CD4-positive, alpha-beta memory T cell (primary cell): ENCODE measurements at regions not wholly inside any gene's neighbourhood (a gene's known extent, or its start where the extent isn't known, plus 50 kb on each side); places are given as distances from the start of the nearest gene placed in this dataset.

Source experiments
- CTCF ChIA-PET: fragments of 350-600 bp; sonication (Branson Sonifier 250); formaldehyde crosslinking; loops from one replicate; lab custom pipeline; 2021; ENCODE audit warnings: inconsistent platforms; ENCODE audit not compliant: partially characterized antibody; lab: Charles Lee
- POLR2A ChIA-PET: fragments of 350-600 bp; sonication (Branson Sonifier 250); formaldehyde crosslinking; loops from one replicate; lab custom pipeline; 2021; ENCODE audit not compliant: partially characterized antibody; lab: Charles Lee
- DNase-seq, 5 donors: peaks; one replicate each; pipeline versions ENCODE4 v3.0.0 to v3.0.0-alpha.2; 2020 to 2022; ENCODE audit warnings: mixed read lengths in 1 of 5
- H3K27ac ChIP-seq: one replicate; pipeline ENCODE4 v1.7.0; 2013; ENCODE audit warnings: low read depth, low read length
- H3K27me3 ChIP-seq: 2 replicates; pipeline ENCODE4 v1.7.0; 2013; ENCODE audit warnings: mild to moderate bottlenecking, low read length, moderate library complexity; ENCODE audit not compliant: insufficient read depth
- H3K36me3 ChIP-seq: 2 replicates; pipeline ENCODE4 v1.7.0; 2013; ENCODE audit warnings: mild to moderate bottlenecking, low read length, moderate library complexity; ENCODE audit not compliant: insufficient read depth
- H3K4me1 ChIP-seq: 2 replicates; pipeline ENCODE4 v1.7.0; 2013; ENCODE audit warnings: mild to moderate bottlenecking, low read length, moderate library complexity; ENCODE audit not compliant: insufficient read depth
- H3K4me3 ChIP-seq, 2 donors: one replicate each; pipeline ENCODE4 v1.7.0; 2013; ENCODE audit warnings: low read length in 2 of 2, mild to moderate bottlenecking in 1 of 2
- H3K9me3 ChIP-seq, 2 donors: one replicate each; pipeline ENCODE4 v1.7.0; 2013; ENCODE audit warnings: low read length in 2 of 2, control low read depth in 1 of 2; ENCODE audit not compliant: control insufficient read depth in 1 of 2
- H3K27ac Mint-ChIP-seq, 7 donors: one replicate each; pipeline ENCODE4 v1.8.0; 2020 to 2021; ENCODE audit warnings: mixed read lengths in 7 of 7, mild to moderate bottlenecking in 6 of 7, inconsistent platforms in 3 of 7, moderate library complexity in 3 of 7
- H3K27me3 Mint-ChIP-seq, 2 donors: one replicate each; pipeline ENCODE4 v1.8.0; 2020 to 2021; ENCODE audit warnings: mixed read lengths in 2 of 2
- H3K36me3 Mint-ChIP-seq, 2 donors: one replicate each; pipeline ENCODE4 v1.8.0; 2020 to 2021; ENCODE audit warnings: mixed read lengths in 2 of 2, inconsistent platforms in 1 of 2, mild to moderate bottlenecking in 1 of 2
- H3K4me1 Mint-ChIP-seq, 4 donors: one replicate each; pipeline ENCODE4 v1.8.0; 2020 to 2021; ENCODE audit warnings: mixed read lengths in 4 of 4, mild to moderate bottlenecking in 1 of 4
- H3K4me3 Mint-ChIP-seq, 8 donors: one replicate each; pipeline ENCODE4 v1.8.0; 2020 to 2021; ENCODE audit warnings: mixed read lengths in 8 of 8, mild to moderate bottlenecking in 7 of 8, moderate library complexity in 6 of 8, inconsistent platforms in 3 of 8
- H3K9me3 Mint-ChIP-seq, 8 donors: one replicate each; pipeline ENCODE4 v1.8.0; 2020 to 2021; ENCODE audit warnings: mixed read lengths in 8 of 8, mild to moderate bottlenecking in 5 of 8, inconsistent platforms in 3 of 8, moderate library complexity in 1 of 8
- intact Hi-C: fragments of 100-400 bp; cut with micrococcal nuclease; formaldehyde crosslinking; loops from one replicate; pipeline ENCODE4 v1.15.1; 2023

GRCh38 chr19:23855676-23856075 lies 59.0 kb upstream of the ZNF726 start:
- ChIA-PET CTCF (no interaction called here), POLR2A (no interaction called here)
- Histone ChIP-seq H3K27ac (no peak overlapping the region), H3K4me1 (no peaks in the 10 kb centered on the region), H3K9me3 (no peaks in the 10 kb centered on the region), H3K27me3 (no peaks in the 10 kb centered on the region), H3K36me3 (no peaks in the 10 kb centered on the region), H3K4me3 (no peak overlapping the region)
- Mint-ChIP-seq H3K4me1 (no peaks in the 10 kb centered on the region), H3K9me3 (peaks cover 11 to 80% (median 52%) of the 10 kb centered on the region in 8 donors), H3K4me3 (no peak overlapping the region), H3K27ac (no peak overlapping the region), H3K36me3 (peaks cover 11 to 15% of the 10 kb centered on the region in 2 donors), H3K27me3 (no peaks in the 10 kb centered on the region)
- no peak for DNase-seq
- intact Hi-C loops = no loop called here

DNA sequence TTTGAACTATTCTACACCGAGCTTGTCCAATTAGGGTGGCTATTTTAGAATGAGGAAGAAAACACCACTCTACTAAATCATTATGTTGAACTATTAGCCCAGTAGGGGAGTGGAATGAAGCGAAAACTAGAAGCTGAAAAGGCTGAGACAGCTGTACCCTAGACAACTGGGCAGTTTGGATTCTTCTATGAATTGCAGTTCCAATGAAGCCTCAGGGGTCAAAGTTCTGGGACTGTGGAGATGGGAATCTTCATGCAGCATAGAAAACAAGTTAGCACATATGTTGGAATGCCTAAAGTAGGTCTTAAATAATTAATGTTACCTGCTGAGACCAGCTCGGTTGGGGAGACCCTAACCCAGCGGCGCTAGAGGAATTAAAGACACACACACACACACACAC lies 62.7 kb upstream of the ZNF726 start:
- H3K36me3 ChIP-seq = no peaks in the 10 kb centered on the region
- POLR2A ChIA-PET = no interaction called here
- H3K9me3 Mint-ChIP-seq = peaks cover 11 to 98% (median 77%) of the 10 kb centered on the region in 8 donors

DNA sequence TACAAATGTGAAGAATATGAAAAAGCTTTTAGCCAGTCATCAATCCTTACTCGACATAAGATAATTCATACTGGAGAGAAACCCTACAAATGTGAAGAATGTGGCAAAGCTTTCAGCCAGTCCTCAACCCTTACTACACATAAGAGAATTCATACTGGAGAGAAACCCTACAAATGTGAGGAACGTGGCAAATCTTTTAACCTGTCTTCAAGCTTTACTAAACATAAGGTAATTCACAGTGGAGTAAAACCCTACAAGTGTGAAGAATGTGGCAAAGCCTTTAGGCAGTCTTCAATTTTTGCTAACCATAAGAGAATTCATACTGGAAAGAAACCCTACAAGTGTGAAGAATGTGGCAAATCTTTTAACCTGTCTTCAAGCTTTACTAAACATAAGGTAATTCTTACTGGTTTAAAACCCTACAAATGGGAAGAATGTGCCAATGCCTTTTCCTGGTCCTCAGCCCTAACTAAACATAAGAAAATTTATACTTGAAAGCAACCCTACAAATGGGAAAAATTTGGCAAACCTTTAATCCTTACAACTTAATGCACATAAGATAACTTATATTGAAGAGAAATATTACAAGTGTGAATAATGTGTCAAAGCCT lies 74.1 kb upstream of the ZNF681 start:
- no peak overlapping the region for H3K4me3 ChIP-seq
- Mint-ChIP-seq H3K36me3 (peaks cover 15 to 23% of the 10 kb centered on the region in 2 donors), H3K27me3 (no peaks in the 10 kb centered on the region), H3K4me3 (no peak overlapping the region), H3K27ac (no peak overlapping the region), H3K4me1 (no peaks in the 10 kb centered on the region), H3K9me3 (peaks cover 6 to 87% (median 73%) of the 10 kb centered on the region in 8 donors)
- H3K9me3 ChIP-seq = peaks cover 0 to 33% of the 10 kb centered on the region in 2 donors
- no peaks in the 10 kb centered on the region for H3K4me1 ChIP-seq
- ChIA-PET CTCF (no interaction called here), POLR2A (no interaction called here)
- no peak for DNase-seq
- no peak overlapping the region for H3K27ac ChIP-seq
- no peaks in the 10 kb centered on the region for H3K36me3 ChIP-seq
- intact Hi-C loops = no loop called here
- no peaks in the 10 kb centered on the region for H3K27me3 ChIP-seq

More for the DNA sequence above, 62.7 kb upstream of the ZNF726 start:
- CTCF ChIA-PET = no interaction called here
- no peak overlapping the region for H3K27ac ChIP-seq
- no peak for DNase-seq
- peak overlapping the region in 1 of 8 donors; percentile 6 for H3K4me3 Mint-ChIP-seq
- intact Hi-C loops = no loop called here
- H3K4me1 ChIP-seq = no peaks in the 10 kb centered on the region
- no peaks in the 10 kb centered on the region for H3K27me3 Mint-ChIP-seq
- no peaks in the 10 kb centered on the region for H3K4me1 Mint-ChIP-seq
- no peak overlapping the region for H3K27ac Mint-ChIP-seq
- H3K9me3 ChIP-seq = no peaks in the 10 kb centered on the region
- H3K27me3 ChIP-seq = no peaks in the 10 kb centered on the region
- peaks cover 11 to 25% of the 10 kb centered on the region in 2 donors for H3K36me3 Mint-ChIP-seq
- H3K4me3 ChIP-seq = no peak overlapping the region

DNA sequence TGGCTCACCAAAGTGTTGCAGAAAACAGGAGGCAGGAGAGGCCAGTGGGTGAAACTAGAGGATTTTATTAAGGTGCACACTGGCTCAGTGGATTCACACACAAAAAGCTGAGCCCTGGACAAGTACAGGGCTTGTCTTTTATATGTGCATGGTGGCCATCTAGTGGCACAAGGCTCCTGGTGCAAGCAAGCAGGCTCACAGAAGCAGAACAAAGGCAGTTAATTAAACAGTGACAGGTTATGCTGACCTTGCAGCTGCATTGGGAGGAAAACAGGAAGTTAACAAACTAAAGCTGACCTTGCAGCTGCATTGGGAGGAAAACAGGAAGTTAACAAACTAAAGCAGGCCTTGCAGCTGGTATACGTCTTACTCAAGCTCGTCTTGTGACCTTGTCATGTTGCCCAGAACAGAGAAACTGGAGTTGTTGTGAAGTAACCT lies 65.3 kb upstream of the ZNF681 start:
- Histone ChIP-seq H3K27ac (no peak overlapping the region), H3K4me1 (no peaks in the 10 kb centered on the region), H3K36me3 (no peaks in the 10 kb centered on the region), H3K27me3 (no peaks in the 10 kb centered on the region), H3K4me3 (no peak overlapping the region), H3K9me3 (peaks cover 9 to 21% of the 10 kb centered on the region in 2 donors)
- Mint-ChIP-seq H3K4me3 (peak overlapping the region in 2 of 8 donors; percentile 20 to 41), H3K4me1 (peaks cover 0 to 4% (median 0%) of the 10 kb centered on the region in 4 donors), H3K36me3 (peaks cover 8 to 19% of the 10 kb centered on the region in 2 donors), H3K27me3 (no peaks in the 10 kb centered on the region), H3K9me3 (peaks cover 0 to 61% (median 44%) of the 10 kb centered on the region in 8 donors), H3K27ac (peak overlapping the region in 1 of 7 donors; percentile 46)
- CTCF ChIA-PET = interaction anchor here (0.9 kb wide), 1 partner anchor 9 kb away, joined by 3 read pairs; no protein-coding TSS in a partner anchor
- POLR2A ChIA-PET = no interaction called here
- peak in 2 of 5 donors; percentile 20 to 26 for DNase-seq
- intact Hi-C loops = no loop called here

DNA sequence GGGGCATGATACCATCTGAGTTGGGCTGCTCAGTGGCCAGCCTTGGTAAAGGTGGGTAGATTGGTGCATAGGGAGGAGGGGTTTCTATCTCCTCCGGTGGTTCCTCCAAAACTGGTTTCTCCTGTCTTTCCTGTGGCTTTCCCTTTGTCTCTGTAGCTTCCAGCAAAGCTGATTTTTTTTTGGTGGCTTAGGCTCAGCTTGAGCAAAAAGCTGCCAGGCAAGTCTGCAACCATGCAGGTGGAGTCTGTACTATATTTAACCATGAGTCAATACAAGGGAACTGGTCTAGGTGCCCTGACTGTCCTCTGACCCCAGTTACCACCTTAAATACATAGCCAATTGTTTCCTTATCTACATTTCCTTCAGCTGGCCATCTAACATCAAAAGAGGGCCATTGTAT lies 64.0 kb upstream of the ZNF681 start:
- Mint-ChIP-seq H3K9me3 (peaks cover 0 to 54% (median 40%) of the 10 kb centered on the region in 8 donors), H3K4me1 (peaks cover 0 to 5% (median under 1%) of the 10 kb centered on the region in 4 donors), H3K4me3 (no peak overlapping the region), H3K27me3 (no peaks in the 10 kb centered on the region), H3K36me3 (peaks cover 8 to 19% of the 10 kb centered on the region in 2 donors), H3K27ac (no peak overlapping the region)
- H3K27ac ChIP-seq = no peak overlapping the region
- intact Hi-C loops = no loop called here
- ChIA-PET POLR2A (no interaction called here), CTCF (no interaction called here)
- H3K4me1 ChIP-seq = no peaks in the 10 kb centered on the region
- no peak for DNase-seq
- H3K27me3 ChIP-seq = no peaks in the 10 kb centered on the region
- no peaks in the 10 kb centered on the region for H3K36me3 ChIP-seq
- H3K4me3 ChIP-seq = no peak overlapping the region
- peaks cover 9 to 21% of the 10 kb centered on the region in 2 donors for H3K9me3 ChIP-seq

DNA sequence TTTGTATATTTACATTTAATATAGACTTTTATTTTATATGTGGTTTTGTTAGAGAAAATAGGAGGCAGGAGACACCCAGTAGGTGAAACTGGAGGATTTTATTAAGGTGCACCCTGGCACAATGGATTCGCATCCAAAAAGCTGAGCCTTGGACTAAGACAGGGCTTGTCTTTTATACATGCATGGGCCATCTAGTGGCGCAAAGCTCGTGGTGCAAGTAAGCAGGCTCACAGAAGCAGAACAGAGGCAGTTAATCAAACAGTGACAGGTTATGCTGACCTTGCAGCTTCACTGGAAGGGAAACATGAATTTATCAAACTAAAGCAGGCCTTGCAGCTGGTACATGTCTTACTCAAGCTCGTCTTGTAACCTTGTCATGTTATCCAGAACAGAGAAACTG lies 58.8 kb upstream of the ZNF681 start:
- peak in 4 of 5 donors; percentile 17 to 37 (median 31) for DNase-seq
- Histone ChIP-seq H3K4me3 (no peak overlapping the region), H3K9me3 (no peaks in the 10 kb centered on the region), H3K27me3 (no peaks in the 10 kb centered on the region), H3K36me3 (no peaks in the 10 kb centered on the region), H3K27ac (no peak overlapping the region), H3K4me1 (no peaks in the 10 kb centered on the region)
- CTCF ChIA-PET = interaction anchor here (0.6 to 1.6 kb wide), 12 partner anchors 17 to 311 kb away, joined by 3 to 7 read pairs (median 3); partner anchors contain the start of genes ZNF675 and ZNF681
- H3K9me3 Mint-ChIP-seq = peaks cover 0 to 24% (median 12%) of the 10 kb centered on the region in 8 donors
- no peaks in the 10 kb centered on the region for H3K27me3 Mint-ChIP-seq
- H3K27ac Mint-ChIP-seq = peak overlapping the region in 2 of 7 donors; percentile 1 to 51
- intact Hi-C loops = loop anchor here (1.0 kb wide), 1 partner anchor 54 kb away; a partner anchor contains a TSS
- peaks cover 5 to 7% of the 10 kb centered on the region in 2 donors for H3K36me3 Mint-ChIP-seq
- no peak overlapping the region for H3K4me3 Mint-ChIP-seq
- H3K4me1 Mint-ChIP-seq = peaks cover 0 to 3% (median 1%) of the 10 kb centered on the region in 4 donors
- POLR2A ChIA-PET = interaction anchor here (0.8 to 1.3 kb wide), 5 partner anchors 18 to 422 kb away, joined by 3 to 9 read pairs (median 4); partner anchors contain the start of genes ZNF681 and ZNF91

DNA sequence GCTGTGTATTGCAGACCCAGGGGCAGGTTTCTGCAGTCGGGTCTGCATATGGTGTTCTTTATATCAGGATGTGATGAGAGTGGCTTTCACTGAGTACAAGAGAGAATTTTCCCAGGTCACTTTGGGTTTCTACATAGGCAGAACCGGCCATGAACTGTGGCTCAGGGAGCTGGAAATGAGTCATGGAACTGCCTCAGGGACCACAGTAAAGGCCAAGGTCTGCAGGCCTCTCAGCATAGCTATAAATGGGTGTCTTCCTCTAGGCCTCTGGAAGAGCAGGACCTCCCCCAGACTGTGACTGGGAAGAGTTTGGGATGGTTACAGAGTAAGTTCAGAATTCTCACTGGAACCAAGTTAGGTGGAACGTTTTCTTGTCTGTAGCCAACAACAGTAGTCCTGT lies 51.8 kb upstream of the ZNF681 start:
- no peak for DNase-seq
- no peaks in the 10 kb centered on the region for H3K36me3 ChIP-seq
- H3K36me3 Mint-ChIP-seq = peaks cover 12 to 20% of the 10 kb centered on the region in 2 donors
- H3K4me1 ChIP-seq = no peaks in the 10 kb centered on the region
- no peaks in the 10 kb centered on the region for H3K27me3 Mint-ChIP-seq
- ChIA-PET POLR2A (interaction anchor here (0.6 kb wide), 2 partner anchors 54 to 124 kb away, joined by 3 to 4 read pairs; partner anchors contain the start of gene ZNF675), CTCF (no interaction called here)
- no peaks in the 10 kb centered on the region for H3K27me3 ChIP-seq
- H3K27ac Mint-ChIP-seq = no peak overlapping the region
- no peak overlapping the region for H3K27ac ChIP-seq
- no peaks in the 10 kb centered on the region for H3K4me1 Mint-ChIP-seq
- no peak overlapping the region for H3K4me3 ChIP-seq
- H3K9me3 Mint-ChIP-seq = peaks cover 0 to 4% (median 0%) of the 10 kb centered on the region in 8 donors
- no peaks in the 10 kb centered on the region for H3K9me3 ChIP-seq
- H3K4me3 Mint-ChIP-seq = no peak overlapping the region
- intact Hi-C loops = no loop called here
